Adrenal gland (tissue), 9 donors: ENCODE measurements at regions not wholly inside any gene's neighbourhood (a gene's known extent, or its start where the extent isn't known, plus 50 kb on each side); places are given as distances from the start of the nearest gene placed in this dataset.

Experiments
- DNase-seq, 7 donors: peaks; one replicate each; pipeline ENCODE4 v3.0.0-alpha.2; 2019 to 2020
- H3K27ac ChIP-seq, 5 donors: fragments of 200-600 bp; sonication (generic) in 4 of 5; 1 replicate in 3 of 5; 2 replicates in 2 of 5; pipeline versions ENCODE4 v1.5.1 to v1.8.0; 2016 to 2020; ENCODE audit warnings: mild to moderate bottlenecking in 1 of 5
- H3K27me3 ChIP-seq: fragments of 200-600 bp; 2 replicates; pipeline ENCODE4 v1.8.0; 2021
- H3K36me3 ChIP-seq, 2 donors: fragments of 200-600 bp; replicated peaks in 1 of 2; 1 replicate in 1 of 2; 2 replicates in 1 of 2; pipeline versions ENCODE4 v1.5.1 to v1.8.0; 2018 to 2022
- H3K4me1 ChIP-seq, 2 donors: fragments of 200-600 bp; replicated peaks in 1 of 2; 1 replicate in 1 of 2; 2 replicates in 1 of 2; pipeline versions ENCODE4 v1.5.1 to v1.8.0; 2018 to 2021
- H3K4me3 ChIP-seq, 4 donors: fragments of 200-600 bp; sonication (generic) in 3 of 4; one replicate each; pipeline ENCODE4 v1.5.1; 2016 to 2018
- H3K9me3 ChIP-seq, 3 donors: fragments of 200-600 bp; sonication (generic) in 1 of 3; replicated peaks in 1 of 3; 1 replicate in 2 of 3; 2 replicates in 1 of 3; pipeline versions ENCODE4 v1.5.1 to v1.8.0; 2016 to 2021
- CTCF ChIP-seq, 6 experiments: fragments of 450-650 bp in 4 of 6; fragments of 200-600 bp in 2 of 6; sonication (generic) in 1 of 6; IDR thresholded peaks; 1 replicate in 5 of 6; 2 replicates in 1 of 6; pipeline versions ENCODE4 v1.5.1 to v1.8.0; 2016 to 2021; ENCODE audit warnings: antibody characterized with exemption in 6 of 6, mild to moderate bottlenecking in 2 of 6, moderate library complexity in 1 of 6
- POLR2A ChIP-seq, 2 donors: fragments of 450-650 bp; IDR thresholded peaks; one replicate each; pipeline ENCODE4 v1.6.1; 2017; ENCODE audit warnings: antibody characterized with exemption in 2 of 2, mild to moderate bottlenecking in 2 of 2, moderate library complexity in 1 of 2
- WGBS, 4 donors: extraction: QIAGEN DNeasy Blood & Tissue Kit in 2 of 4; methylation state at CpG; one replicate each; pipeline versions ENCODE4 v1.1.5 to v1.1.7; 2013 to 2017; 5-methylcytosine and 5-hydroxymethylcytosine counted together
- intact Hi-C, 2 donors: fragments of 100-400 bp; cut with DNase I; formaldehyde crosslinking; loops; one replicate each; pipeline versions ENCODE4 v1.14.1 to v1.15.0; 2022 to 2023
- donor health status: healthy with polysubstance abuse.
- donor health status: Bipolar disorder and iron deficiency.
- donor health status: DM: yes; HTN: yes; CAD: no.
- donor health status: DM: no; HTN: no; CAD: no.
- donor health status: DM: no; HTN: no; CAD: no.

GRCh38 chr9:38335686-38336085, 56.8 kb upstream of the ALDH1B1 start:
- no peaks in the 10 kb centered on the region for H3K36me3 ChIP-seq
- peaks cover 4 to 8% of the 10 kb centered on the region in 2 donors for H3K4me1 ChIP-seq
- H3K27me3 ChIP-seq, result no peaks in the 10 kb centered on the region
- 92 to 100% (median 95%) methylated on average over 1 of the region's 1 CpG for WGBS, 4 donors
- intact Hi-C loops, result no loop called here
- DNase-seq, result no peak
- TF ChIP-seq POLR2A (IDR thresholded peaks at IDR 0.05), result no peak
- TF ChIP-seq CTCF (IDR thresholded peaks at IDR 0.05), result no peak
- no peak overlapping the region for H3K27ac ChIP-seq
- H3K9me3 ChIP-seq, result no peaks in the 10 kb centered on the region
- H3K4me3 ChIP-seq, result no peak overlapping the region

GRCh38 chr9:38334234-38334633, 58.3 kb upstream of the ALDH1B1 start:
- peak in 3 of 6 experiments; percentile 9 to 20 (median 11) for TF ChIP-seq CTCF (IDR thresholded peaks at IDR 0.05)
- TF ChIP-seq POLR2A (IDR thresholded peaks at IDR 0.05), result no peak
- no peaks in the 10 kb centered on the region for H3K36me3 ChIP-seq
- H3K4me3 ChIP-seq, result no peak overlapping the region
- DNase-seq, result peak in 1 of 7 donors; percentile 30
- peaks cover 4 to 6% of the 10 kb centered on the region in 2 donors for H3K4me1 ChIP-seq
- no peak overlapping the region for H3K27ac ChIP-seq
- intact Hi-C loops, result no loop called here
- no peaks in the 10 kb centered on the region for H3K9me3 ChIP-seq
- WGBS, 4 donors, result 60 to 65% (median 63%) methylated on average over 3 of the region's 3 CpGs
- no peaks in the 10 kb centered on the region for H3K27me3 ChIP-seq

- H3K4me1 ChIP-seq, result no peaks in the 10 kb centered on the region
- no peaks in the 10 kb centered on the region for H3K36me3 ChIP-seq
- intact Hi-C loops, result no loop called here
- no peak for TF ChIP-seq POLR2A (IDR thresholded peaks at IDR 0.05)
- TF ChIP-seq CTCF (IDR thresholded peaks at IDR 0.05), result no peak
- no peaks in the 10 kb centered on the region for H3K9me3 ChIP-seq
- no peak for DNase-seq
- H3K27ac ChIP-seq, result no peak overlapping the region
- no peak overlapping the region for H3K4me3 ChIP-seq
- WGBS, 4 donors, result 83 to 87% (median 84%) methylated on average over 5 of the region's 5 CpGs
- no peaks in the 10 kb centered on the region for H3K27me3 ChIP-seq
Measured at GRCh38 chr9:38333047-38333446, 59.5 kb upstream of the ALDH1B1 start.

GRCh38 chr9:38332625-38333024, 59.9 kb upstream of the ALDH1B1 start:
- no peaks in the 10 kb centered on the region for H3K36me3 ChIP-seq
- no peaks in the 10 kb centered on the region for H3K4me1 ChIP-seq
- no peaks in the 10 kb centered on the region for H3K27me3 ChIP-seq
- H3K27ac ChIP-seq, result no peak overlapping the region
- DNase-seq, result no peak
- no peak overlapping the region for H3K4me3 ChIP-seq
- TF ChIP-seq POLR2A (IDR thresholded peaks at IDR 0.05) (no peak), CTCF (IDR thresholded peaks at IDR 0.05) (no peak)
- intact Hi-C loops, result no loop called here
- no peaks in the 10 kb centered on the region for H3K9me3 ChIP-seq
- WGBS, 4 donors, result 92 to 96% (median 94%) methylated on average over 4 of the region's 4 CpGs
